ENCODE measurements at regions not wholly inside any gene's neighbourhood (a gene's known extent, or its start where the extent isn't known, plus 50 kb on each side); places are given as distances from the start of the nearest gene placed in this dataset.

- TF ChIP-seq, protein P1, sequence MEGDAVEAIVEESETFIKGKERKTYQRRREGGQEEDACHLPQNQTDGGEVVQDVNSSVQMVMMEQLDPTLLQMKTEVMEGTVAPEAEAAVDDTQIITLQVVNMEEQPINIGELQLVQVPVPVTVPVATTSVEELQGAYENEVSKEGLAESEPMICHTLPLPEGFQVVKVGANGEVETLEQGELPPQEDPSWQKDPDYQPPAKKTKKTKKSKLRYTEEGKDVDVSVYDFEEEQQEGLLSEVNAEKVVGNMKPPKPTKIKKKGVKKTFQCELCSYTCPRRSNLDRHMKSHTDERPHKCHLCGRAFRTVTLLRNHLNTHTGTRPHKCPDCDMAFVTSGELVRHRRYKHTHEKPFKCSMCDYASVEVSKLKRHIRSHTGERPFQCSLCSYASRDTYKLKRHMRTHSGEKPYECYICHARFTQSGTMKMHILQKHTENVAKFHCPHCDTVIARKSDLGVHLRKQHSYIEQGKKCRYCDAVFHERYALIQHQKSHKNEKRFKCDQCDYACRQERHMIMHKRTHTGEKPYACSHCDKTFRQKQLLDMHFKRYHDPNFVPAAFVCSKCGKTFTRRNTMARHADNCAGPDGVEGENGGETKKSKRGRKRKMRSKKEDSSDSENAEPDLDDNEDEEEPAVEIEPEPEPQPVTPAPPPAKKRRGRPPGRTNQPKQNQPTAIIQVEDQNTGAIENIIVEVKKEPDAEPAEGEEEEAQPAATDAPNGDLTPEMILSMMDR (IDR thresholded peaks at IDR 0.05; ENCODE audit: low read depth, low read length, missing control alignments), result no peak
- no peak overlapping the region for H3K4me3 ChIP-seq (replicated peaks; ENCODE audit: low read depth, low read length)
- no peak for DNase-seq (ENCODE audit: extremely low read depth, low read depth)
Measured at GRCh38 chr9:575139-575538, 266.4 kb upstream of the DMRT1 start.

- TF ChIP-seq, protein P1 (IDR thresholded peaks at IDR 0.05; ENCODE audit: low read depth, low read length, missing control alignments), result no peak
- no peak for DNase-seq (ENCODE audit: extremely low read depth, low read depth)
- H3K4me3 ChIP-seq (replicated peaks; ENCODE audit: low read depth, low read length), result no peak overlapping the region
Measured at GRCh38 chr9:580652-581342, 260.7 kb upstream of the DMRT1 start.

DNA sequence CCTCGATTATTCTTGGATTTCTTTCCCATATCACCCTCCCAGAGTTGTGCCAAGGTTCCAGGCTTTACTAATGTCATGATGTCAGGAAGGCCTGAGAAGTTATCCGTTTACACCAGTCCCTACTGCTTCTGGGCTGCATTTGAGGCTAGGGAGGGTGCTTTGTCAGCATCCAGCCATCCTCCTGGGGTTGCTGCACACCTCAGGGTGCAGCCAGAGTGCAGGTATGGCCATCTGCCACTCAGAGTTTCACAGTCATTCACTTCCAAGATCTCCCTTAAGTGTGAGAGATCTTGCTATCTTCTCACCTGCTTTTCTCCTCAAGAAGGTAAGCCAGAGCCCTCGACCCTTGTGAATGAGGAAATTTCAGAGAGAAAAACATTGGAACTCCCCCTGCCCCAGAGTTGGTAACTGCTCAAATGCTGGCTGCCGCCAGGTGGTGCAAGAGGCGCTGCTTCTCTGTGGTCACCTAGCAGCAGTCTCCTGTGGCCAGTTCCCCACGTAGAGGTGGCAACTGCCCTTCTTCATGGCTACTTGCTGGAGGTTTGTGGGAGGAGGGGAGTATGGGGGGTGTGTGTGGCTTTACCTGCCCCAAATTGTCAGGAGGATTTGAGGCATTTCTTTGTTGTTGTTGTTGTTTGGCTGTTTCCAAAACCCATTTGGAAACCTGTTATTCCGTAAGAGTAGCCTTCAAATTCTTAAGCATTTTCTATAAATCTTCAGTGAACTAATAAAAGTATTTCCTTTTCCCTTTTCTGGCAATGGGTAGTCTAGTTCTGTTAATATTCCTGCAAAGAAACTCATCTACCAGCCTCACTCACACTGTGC, 259.6 kb upstream of the DMRT1 start:
- DNase-seq (ENCODE audit: extremely low read depth, low read depth), result no peak
- TF ChIP-seq, protein P1 (IDR thresholded peaks at IDR 0.05; ENCODE audit: low read depth, low read length, missing control alignments), result peak; percentile 30
- H3K4me3 ChIP-seq (replicated peaks; ENCODE audit: low read depth, low read length), result no peak overlapping the region

- no peak overlapping the region for H3K4me3 ChIP-seq (replicated peaks; ENCODE audit: low read depth, low read length)
- TF ChIP-seq, protein P1 (IDR thresholded peaks at IDR 0.05; ENCODE audit: low read depth, low read length, missing control alignments), result no peak
- DNase-seq (ENCODE audit: extremely low read depth, low read depth), result no peak
Measured at GRCh38 chr9:582775-583174, 258.7 kb upstream of the DMRT1 start.

- no peak for DNase-seq (ENCODE audit: extremely low read depth, low read depth)
- no peak overlapping the region for H3K4me3 ChIP-seq (replicated peaks; ENCODE audit: low read depth, low read length)
- TF ChIP-seq, protein P1 (IDR thresholded peaks at IDR 0.05; ENCODE audit: low read depth, low read length, missing control alignments), result no peak
Measured at GRCh38 chr9:587527-587926, 254.0 kb upstream of the DMRT1 start.

- H3K4me3 ChIP-seq (replicated peaks; ENCODE audit: low read depth, low read length), result no peak overlapping the region
- no peak for DNase-seq (ENCODE audit: extremely low read depth, low read depth)
- TF ChIP-seq, protein P1 (IDR thresholded peaks at IDR 0.05; ENCODE audit: low read depth, low read length, missing control alignments), result no peak
Measured at GRCh38 chr9:588981-589380, 252.5 kb upstream of the DMRT1 start.
